ENCODE measurements at regions not wholly inside any gene's neighbourhood (a gene's known extent, or its start where the extent isn't known, plus 50 kb on each side); places are given as distances from the start of the nearest gene placed in this dataset.

GRCh38 chr1:235018720-235019444 is 109.8 kb downstream of the TOMM20 start:
- TF ChIP-seq CTCF (IDR thresholded peaks at IDR 0.05), result no peak
- TF ChIP-seq POLR2A (IDR thresholded peaks at IDR 0.05), result no peak
